IPS-18c (cell line): ENCODE measurements at regions not wholly inside any gene's neighbourhood (a gene's known extent, or its start where the extent isn't known, plus 50 kb on each side); places are given as distances from the start of the nearest gene placed in this dataset.
"Not testable (repeated sequence)": the region's sequence is repeated elsewhere in the genome, so short reads cannot be mapped to it uniquely, and the experiment has no call there.

Experiments
- H3K4me3 ChIP-seq: 2 replicates; pipeline ENCODE4 v1.7.0; 2013; ENCODE audit warnings: low read depth, mild to moderate bottlenecking, low read length, moderate library complexity; ENCODE audit not compliant: insufficient read depth
- H3K9me3 ChIP-seq: one replicate; pipeline ENCODE4 v1.6.1; 2013; ENCODE audit warnings: mild to moderate bottlenecking, low read length, moderate library complexity; ENCODE audit not compliant: control insufficient read depth, insufficient read depth

DNA sequence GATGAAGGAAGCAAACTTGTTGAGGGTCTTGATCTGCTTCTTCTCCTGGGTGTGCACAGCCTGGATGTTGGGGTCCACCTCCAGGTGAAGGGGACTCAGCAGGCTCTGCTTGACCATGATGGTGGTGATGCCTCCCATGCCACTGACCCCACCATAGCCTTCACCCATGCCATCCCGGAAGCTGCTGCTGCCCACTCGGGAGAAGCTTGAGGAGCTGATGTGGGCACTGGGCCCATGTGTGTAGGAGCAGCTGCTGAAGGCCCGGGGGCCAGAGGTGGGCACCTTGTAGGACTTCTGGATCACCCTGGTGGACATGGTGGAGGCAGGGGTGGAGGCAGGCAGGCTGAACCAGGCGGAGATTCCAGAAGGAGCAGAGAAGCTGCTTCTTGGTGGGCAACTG lies 432.7 kb upstream of the DIPK2B start:
- Histone ChIP-seq H3K4me3 (no peak overlapping the region), H3K9me3 (peaks cover 5% of the 10 kb centered on the region)

DNA sequence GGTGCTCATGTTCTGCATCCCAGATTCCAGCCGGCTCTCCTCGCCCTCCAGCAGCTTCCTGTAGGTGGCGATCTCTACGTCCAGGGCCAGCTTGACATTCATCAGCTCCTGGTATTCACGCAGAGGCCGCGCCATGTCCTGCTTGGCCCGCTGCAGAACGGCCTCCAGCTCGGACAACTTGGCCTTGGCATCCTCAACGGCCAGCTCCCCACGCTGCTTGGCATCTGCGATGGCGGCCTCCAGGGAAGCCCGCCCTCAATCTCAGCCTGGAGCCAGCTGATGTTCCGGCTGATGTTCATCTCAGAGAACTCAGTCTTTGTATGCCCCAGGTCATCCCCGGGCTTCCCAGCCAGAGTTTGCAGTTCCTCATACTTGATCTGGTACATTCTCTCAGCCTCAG lies 431.8 kb upstream of the DIPK2B start:
- Histone ChIP-seq H3K4me3 (no peak overlapping the region), H3K9me3 (peaks cover 5% of the 10 kb centered on the region)

- peaks cover 5% of the 10 kb centered on the region for H3K9me3 ChIP-seq
- no peak overlapping the region for H3K4me3 ChIP-seq
Observed at GRCh38 chrX:45630078-45630477, 429.4 kb upstream of the DIPK2B start.

DNA sequence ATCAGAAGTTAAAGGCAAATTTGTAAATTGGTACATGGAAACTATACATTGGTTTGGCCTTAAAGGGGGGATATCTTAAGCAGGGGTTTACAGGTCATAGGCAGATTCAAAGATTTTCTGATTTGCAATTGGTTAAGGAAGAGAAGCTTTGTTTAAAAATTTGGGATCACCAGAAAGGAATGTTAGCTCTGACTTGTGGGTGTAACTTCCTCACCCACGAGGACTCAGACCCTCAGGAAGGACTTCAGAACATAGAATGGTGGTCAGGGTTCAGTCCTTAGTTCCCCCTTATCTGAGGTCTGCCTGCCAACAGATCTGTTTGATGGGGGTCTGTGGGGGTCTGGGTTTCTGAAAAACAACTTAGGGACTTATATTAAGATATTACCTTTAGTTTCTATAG lies 427.4 kb upstream of the DIPK2B start:
- no peak overlapping the region for H3K4me3 ChIP-seq
- peaks cover 5% of the 10 kb centered on the region for H3K9me3 ChIP-seq

- H3K9me3 ChIP-seq: no peaks in the 10 kb centered on the region
- no peak overlapping the region for H3K4me3 ChIP-seq
Observed at GRCh38 chrX:45623266-45623665, 422.6 kb upstream of the DIPK2B start.

DNA sequence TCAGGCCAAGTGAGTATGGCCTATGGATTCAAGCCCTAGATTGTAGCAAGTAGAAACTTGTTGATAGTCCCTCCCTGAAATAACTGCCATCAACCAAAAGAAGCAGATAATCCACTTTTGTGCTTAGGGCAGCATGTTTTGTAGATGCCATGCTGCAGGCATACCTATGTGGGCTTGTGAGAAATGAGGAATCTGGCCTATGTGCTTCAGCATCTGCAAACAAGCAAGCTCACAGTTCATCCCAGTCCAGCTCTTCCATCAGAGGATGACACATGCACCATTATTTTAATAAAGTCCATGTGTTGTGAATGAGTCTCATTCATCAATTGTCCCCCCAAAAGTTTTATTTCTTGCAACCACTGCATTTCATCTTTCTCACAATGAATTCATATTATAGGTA lies 421.9 kb upstream of the DIPK2B start:
- H3K4me3 ChIP-seq: no peak overlapping the region

GRCh38 chrX:45622042-45622423 lies 421.4 kb upstream of the DIPK2B start:
- no peak overlapping the region for H3K4me3 ChIP-seq
- no peaks in the 10 kb centered on the region for H3K9me3 ChIP-seq

More for the DNA sequence above, 421.9 kb upstream of the DIPK2B start:
- no peaks in the 10 kb centered on the region for H3K9me3 ChIP-seq

DNA sequence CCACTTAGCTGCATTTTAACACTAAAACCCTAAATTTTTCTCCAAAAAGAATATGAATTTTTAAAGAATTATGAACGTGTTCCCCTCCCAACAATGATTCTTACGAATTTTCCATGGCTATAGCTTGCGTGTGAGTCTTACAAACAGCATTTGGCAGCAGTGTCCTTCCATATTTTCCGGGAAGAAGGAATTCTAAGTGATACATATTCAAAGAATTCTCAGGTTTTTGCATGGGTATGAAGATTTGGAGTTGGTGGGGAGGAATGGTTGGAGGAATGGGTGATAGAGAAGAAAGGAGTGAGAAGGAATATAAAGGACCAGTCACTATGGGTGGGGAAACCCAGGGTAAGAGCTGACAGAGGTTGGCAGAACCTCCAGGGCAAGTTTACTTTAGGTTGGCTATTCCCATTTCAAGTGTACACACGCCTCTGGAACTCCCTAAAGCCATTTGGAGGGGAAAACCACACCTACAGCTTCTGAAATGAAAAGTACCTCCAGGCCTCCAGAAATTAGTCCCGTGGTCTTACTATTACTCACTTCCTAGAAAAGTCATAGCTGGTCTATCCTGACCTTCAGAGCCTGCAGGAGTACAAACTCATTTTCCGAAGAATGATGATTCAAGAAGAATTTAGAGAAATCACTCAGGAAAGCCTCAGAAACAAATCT lies 420.8 kb upstream of the DIPK2B start:
- H3K9me3 ChIP-seq: no peaks in the 10 kb centered on the region
- no peak overlapping the region for H3K4me3 ChIP-seq

DNA sequence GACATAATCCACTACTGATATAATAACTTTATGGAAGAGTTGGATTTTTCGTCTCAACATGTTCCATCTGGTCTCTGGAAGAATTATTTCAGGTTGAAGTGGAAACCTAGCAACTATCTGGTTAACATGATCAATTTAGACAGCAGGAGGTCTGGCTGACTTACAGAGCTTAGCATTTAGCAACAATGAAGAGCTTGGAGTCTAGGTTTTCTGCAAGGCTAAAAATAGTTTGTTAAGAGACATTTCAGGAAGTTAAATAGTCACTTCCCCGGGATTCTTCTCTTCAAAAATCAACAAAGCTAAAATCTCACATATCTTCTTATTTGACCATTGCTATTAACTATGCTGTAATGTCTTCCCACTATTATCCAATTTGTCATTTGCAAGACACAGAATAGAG lies 418.6 kb upstream of the DIPK2B start:
- Histone ChIP-seq H3K4me3 (no peak overlapping the region), H3K9me3 (no peaks in the 10 kb centered on the region)

- not testable (repeated sequence) for H3K9me3 ChIP-seq, H3K4me3 ChIP-seq
Observed at GRCh38 chrX:45615591-45615990, 414.9 kb upstream of the DIPK2B start.

- no peak overlapping the region for H3K4me3 ChIP-seq
- no peaks in the 10 kb centered on the region for H3K9me3 ChIP-seq
Observed at GRCh38 chrX:45614853-45615252, 414.2 kb upstream of the DIPK2B start.

DNA sequence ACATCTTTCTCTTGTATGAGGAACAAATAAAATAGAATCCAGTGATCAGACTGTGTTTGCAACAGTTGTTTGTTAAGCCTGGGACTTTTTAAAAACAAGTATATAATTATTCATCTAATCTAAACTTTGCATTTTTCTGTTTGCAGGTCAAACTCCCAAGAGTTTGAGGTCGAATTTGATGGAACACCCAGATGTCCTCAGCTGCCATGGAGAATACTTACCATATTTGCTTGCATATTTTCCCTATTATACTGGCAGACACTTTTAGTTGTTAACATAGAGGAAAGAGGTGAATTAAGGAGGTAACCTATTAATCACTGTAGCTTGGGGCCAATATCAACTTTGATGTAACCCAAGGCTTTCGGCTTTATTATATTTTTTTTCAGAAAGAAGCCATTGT lies 401.5 kb upstream of the DIPK2B start:
- H3K9me3 ChIP-seq: peaks cover 4% of the 10 kb centered on the region
- H3K4me3 ChIP-seq: no peak overlapping the region

- Histone ChIP-seq H3K9me3 (peaks cover 5% of the 10 kb centered on the region), H3K4me3 (no peak overlapping the region)
Observed at GRCh38 chrX:45601052-45601451, 400.4 kb upstream of the DIPK2B start.

- peaks cover 5% of the 10 kb centered on the region for H3K9me3 ChIP-seq
- no peak overlapping the region for H3K4me3 ChIP-seq
Observed at GRCh38 chrX:45598861-45599260, 398.2 kb upstream of the DIPK2B start.

DNA sequence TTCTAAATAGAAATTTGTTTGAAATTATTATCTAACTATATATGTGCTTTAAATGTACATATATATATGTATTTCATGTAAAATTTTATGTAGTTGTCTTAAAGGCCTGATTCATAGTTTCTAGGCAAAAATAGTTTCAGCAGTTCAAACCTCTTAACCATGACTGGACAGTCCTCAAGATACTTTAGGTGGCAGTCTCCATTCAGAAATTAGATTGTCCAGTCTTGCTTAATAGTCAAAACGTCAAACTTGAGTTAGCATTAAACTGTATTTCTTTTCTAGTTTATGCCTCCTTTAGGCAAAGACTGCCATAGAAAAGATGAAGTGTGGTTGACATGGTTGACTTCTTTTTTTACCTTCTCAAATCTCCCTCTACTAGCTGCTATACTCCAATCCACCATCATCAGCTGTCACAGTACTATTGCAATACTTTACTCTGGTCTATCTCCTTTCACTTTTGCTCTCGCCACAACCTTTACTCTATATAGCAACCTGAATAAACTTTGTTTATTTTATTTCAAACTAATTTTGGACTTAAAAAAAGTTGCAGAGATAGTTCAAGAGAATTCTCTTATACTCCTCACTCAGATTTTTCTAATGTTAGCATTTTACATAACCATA lies 395.6 kb upstream of the DIPK2B start:
- Histone ChIP-seq H3K4me3 (no peak overlapping the region), H3K9me3 (peaks cover 6% of the 10 kb centered on the region)

DNA sequence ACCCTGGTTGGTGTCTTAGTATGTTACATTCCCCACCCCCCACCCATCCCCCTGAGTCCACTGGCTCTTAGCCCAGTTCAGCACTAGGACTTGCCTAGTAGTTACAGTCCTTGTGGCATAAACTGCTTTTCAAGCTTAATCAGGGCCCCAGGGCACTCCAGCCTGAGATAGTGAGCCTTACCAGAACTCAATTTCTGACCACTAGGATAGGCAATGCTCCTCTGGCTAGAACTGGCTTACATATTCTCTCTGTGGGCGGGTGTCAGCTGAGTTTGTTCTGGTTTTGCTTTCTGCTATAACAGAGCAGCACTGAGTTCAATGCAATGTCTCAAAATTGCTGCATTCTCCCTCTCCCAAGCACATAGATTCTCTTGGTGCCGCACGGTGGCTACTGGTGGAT lies 391.4 kb upstream of the DIPK2B start:
- H3K9me3 ChIP-seq: peaks cover 4% of the 10 kb centered on the region
- H3K4me3 ChIP-seq: no peak overlapping the region

- H3K4me3 ChIP-seq: no peak overlapping the region
- H3K9me3 ChIP-seq: peaks cover 4% of the 10 kb centered on the region
Observed at GRCh38 chrX:45591650-45592049, 391.0 kb upstream of the DIPK2B start.

- H3K4me3 ChIP-seq: no peak overlapping the region
- peaks cover 11% of the 10 kb centered on the region for H3K9me3 ChIP-seq
Observed at GRCh38 chrX:45584717-45585116, 384.0 kb upstream of the DIPK2B start.

DNA sequence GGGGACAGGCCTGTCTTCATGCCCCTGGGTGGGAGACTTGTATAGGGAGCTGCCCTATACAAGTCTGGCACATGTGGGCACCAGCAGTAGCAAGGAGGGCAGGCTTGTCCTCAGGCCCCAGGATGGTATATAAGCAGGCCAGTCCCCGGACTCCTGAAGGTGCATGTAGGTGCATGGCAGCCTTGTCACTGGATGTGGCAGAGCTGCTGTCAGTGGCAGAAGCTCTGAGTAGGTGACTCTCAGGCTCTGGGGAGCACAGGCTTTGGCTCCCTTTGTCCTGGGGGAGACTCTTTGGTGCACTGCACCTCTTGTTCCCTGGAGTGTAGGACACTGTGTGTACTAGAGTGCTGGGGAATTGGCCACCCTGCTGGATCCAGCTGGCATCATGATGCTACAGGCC lies 376.7 kb upstream of the DIPK2B start:
- Histone ChIP-seq H3K9me3 (peaks cover 8% of the 10 kb centered on the region), H3K4me3 (0 out of 2 replicates have a peak overlapping the region, but pooled peaks have one; percentile 1)
